ENCODE measurements at regions not wholly inside any gene's neighbourhood (a gene's known extent, or its start where the extent isn't known, plus 50 kb on each side); places are given as distances from the start of the nearest gene placed in this dataset.

DNA sequence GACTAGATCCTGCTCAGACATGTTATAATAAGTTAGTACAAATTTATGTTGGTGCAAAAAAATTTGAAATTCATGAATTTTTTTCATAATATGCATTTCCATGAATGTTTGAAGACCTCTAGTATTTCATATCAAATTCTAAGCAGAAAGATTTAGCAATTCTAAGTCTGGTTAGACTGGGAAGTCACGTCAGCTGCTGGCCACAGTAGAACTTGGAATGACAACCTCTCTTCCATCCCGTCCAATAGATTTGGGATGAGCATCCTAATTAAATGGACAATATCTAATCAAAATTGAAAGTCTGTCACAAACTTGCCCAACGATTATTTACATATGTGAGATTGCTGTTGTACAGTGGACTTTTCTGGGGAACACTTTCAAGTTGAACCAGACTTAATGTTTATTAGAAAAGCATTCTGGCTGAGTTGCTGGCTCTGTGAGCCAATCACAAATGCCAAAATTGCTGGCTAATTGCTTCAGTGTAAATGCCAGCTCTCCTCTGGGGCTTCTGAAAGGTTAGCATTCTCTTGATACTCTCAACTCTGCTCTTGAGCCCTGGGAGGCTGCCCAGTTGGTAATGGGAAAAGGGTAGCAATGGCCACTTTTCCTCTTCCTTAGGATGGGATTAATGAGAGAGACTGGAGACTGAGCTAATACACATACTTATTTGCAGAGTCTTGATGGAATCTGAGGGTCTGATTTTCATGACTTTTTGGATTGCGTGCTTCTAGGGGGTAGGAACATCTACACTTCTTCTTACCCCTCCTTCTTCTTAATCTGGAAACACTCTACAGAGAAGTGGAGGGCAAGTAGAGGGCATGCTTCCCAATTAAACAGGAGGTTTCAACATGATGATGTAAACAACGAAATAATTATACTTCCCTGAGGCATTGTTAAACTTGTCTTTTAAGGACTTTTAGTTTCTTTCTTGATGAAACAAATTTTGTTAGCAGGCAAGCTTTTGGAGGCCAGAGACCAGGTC, 253.5 kb downstream of the BAMBI start:
- DNase-seq: no peak

DNA sequence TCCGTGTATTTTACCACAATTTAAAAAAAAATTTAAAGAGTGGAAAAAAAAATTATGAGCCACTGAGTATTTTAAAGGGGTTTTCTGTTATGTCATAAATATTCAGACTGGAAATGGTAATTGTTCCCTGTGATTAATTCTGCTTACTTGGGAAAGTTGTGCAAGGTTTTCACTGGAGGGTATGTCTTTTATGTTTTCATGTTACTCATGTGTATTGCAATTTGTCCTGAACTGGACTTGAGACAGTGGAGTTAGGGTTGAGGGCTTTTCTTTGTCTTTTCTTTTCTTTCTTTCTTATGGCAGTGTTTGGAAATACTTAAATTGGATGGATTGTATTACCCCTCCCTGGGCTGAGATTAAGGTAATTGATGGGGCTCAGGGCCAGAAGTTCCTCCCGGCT, 257.7 kb downstream of the BAMBI start:
- DNase-seq: no peak

- no peak for DNase-seq
These were observed 260.6 kb downstream of the BAMBI start for GRCh38 chr10:28937959-28938358.

DNA sequence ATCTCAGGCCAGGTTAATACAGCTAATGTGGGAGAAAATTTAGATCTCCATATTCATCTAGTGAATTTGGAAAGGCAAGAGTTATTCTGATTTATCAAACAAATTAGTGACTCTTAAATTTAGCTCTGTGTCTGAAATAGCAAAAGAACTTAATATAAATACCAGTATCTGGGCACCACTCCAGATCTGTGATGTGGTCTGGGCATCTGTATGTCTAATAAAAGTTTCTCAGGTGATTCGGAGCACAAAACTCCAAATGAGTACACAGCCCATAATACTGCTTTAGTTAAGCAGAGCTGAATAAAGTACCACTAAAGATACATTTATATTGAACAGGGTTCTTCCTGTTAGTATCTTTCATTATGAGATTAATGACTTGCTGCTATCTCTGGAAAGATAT, 261.4 kb downstream of the BAMBI start:
- DNase-seq: no peak

GRCh38 chr10:28939281-28940157, 262.2 kb downstream of the BAMBI start:
- DNase-seq: no peak

GRCh38 chr10:28940158-28940888, 263.0 kb downstream of the BAMBI start:
- DNase-seq: no peak

GRCh38 chr10:28942012-28942411, 264.7 kb downstream of the BAMBI start:
- no peak for DNase-seq

DNA sequence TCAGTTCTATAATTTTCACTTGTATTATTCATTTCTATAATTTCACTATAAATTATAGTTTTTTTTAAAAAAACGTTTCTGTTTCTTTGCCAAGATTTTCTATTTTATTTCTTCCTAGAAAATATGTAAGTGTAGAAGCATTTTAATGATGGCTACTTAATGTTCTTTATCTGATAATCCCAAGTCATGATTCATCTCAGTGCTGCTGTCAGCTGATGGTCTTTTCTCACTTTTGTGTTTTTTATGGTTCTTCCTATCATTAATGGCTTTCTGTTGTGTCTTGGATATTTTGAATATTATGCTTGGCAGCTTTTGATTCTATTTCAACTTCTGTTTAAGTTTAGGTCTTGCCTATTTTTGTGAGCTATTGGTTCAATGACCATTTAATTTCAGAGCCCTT, 268.6 kb downstream of the BAMBI start:
- DNase-seq: no peak

GRCh38 chr10:28946479-28946878, 269.2 kb downstream of the BAMBI start:
- DNase-seq: no peak

- no peak for DNase-seq
These were observed 269.9 kb downstream of the BAMBI start for GRCh38 chr10:28947171-28947570.

DNA sequence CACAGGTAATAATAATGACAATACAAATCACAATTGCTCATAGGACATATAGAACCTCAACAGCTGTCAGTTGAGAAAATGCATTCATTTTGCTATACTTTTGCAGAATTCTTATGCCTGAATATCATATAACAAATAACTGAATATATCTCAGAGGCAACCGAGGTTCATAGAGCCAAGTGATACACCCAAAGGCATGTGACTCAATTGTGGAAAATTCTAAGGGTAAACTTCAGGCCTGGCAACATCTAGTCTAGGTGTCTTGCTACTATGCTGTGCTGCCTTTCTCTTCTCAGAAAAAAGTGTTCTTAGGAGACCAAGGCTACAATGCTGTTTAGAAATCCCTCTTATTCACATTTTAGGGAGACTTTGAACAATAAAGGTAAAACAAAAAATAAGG, 270.7 kb downstream of the BAMBI start:
- no peak for DNase-seq

DNA sequence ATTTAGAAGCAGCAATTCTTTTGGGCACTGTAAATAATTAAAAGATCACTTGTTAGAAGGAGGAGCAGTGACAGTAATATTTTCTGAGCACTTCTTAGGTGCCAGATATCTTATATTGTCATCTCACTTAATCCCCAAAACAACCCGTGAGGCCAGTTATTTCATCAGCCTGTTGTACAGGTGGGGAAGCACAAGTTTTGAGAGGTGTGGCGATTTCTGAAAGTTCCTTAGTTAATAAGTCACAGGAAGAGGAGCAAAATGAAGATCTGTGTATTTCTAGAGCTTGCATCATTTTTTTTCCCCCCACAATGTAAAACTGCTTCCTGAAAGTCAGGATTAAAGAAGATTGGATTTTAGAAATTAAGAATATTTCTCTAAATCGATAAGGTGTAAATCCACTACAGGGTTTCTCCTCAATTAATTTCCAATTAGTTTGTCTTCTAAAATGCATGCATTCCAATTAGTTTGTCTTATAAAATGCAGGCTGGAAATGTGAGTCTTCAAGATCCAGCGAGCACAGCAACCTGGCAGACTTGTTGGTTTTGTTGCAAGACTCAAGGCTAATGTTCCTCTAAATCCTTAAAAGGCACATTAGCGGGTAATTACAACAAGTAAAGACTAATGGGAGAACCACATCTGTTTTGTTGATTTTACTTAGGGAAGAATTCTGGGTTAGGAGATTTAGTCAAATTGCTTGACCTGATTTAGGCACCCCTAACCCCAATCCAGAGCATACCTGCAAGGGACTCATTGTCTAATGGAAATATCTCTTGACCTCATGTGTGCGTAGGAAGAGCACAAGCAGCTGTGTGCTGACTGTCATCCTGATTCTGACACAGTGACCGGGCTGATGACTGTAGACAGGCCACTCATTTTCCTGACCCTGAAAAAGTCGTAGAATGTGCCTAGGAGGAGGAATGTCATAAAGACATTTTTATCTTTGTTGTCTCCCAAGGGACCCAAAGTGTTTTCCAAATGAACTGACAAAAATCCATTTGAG, 272.0 kb downstream of the BAMBI start:
- DNase-seq: no peak

DNA sequence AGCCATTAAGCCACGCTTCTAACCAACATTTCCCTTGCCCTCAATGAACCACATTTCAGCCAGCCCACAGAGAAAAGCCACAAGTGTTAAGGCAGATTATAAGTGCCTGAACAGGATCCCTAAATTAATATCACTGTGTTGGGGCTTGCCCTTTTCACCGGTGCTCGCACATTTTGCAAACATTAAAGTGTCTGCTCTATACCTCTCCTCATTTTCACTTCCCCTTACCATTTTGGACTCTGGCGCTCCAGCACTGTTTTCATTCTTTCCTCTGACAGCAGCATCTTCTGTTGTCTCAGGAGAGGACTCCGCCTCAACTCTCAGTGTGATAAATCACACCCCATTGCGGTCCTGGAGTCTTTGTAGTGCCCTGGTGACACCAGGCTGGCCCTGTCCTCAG, 274.2 kb downstream of the BAMBI start:
- no peak for DNase-seq

DNA sequence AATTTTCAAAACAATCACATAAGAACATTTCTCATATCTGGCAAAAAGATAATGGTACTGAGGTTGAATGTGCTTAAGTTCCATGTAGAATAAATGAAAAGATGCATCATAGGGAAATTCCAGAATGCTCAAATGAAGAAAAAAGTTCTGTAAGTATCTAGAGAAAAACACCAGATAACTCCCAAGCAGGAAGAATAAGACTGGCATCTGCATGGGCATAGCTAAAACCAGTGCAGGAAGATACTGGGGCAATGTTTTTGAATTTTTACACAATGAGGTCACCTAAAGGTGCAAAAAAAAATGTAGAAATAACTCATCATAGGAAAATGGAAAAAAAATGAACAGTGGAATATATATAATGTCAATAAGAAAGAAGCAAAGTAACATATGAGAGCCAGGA, 275.2 kb downstream of the BAMBI start:
- no peak for DNase-seq

DNA sequence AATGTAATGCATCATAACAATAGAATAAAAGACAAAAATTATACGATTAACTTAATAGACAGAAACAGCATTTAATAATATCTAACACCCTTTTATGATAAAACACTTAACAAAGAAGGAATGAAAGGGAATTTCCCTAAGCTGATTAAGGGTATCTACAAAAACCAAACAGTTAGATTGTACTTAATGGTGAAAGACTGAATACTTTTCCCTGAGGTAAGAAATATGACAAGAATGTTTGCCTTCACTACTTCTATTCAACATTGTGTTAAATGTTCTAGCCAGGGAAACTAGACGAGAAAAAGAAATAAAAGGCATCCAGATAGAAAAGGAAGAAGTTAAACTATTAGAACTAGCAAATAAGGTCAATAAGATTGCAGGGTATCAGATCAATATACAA, 276.9 kb downstream of the BAMBI start:
- DNase-seq: no peak

- DNase-seq: no peak
These were observed 281.1 kb downstream of the BAMBI start for GRCh38 chr10:28958468-28958867.

- no peak for DNase-seq
These were observed 282.7 kb downstream of the BAMBI start for GRCh38 chr10:28959850-28960501.

DNA sequence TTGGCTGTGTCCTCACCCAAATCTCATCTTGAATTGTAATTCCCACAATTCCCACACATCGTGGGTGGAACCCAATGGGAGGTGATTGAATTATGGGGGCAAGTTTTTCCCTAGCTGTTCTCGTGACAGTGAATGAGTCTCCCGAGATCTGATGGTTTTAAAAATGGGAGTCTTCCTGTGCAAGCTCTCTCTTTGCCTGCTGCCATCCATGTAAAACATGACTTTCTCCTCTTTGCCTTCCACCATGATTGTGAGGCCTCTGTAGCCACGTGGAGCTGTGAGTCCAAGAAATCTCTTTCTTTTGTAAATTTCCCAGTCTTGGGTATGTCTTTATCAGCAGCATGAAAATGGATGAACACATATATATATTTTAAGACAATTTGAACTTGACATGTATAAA, 285.4 kb downstream of the BAMBI start:
- no peak for DNase-seq

- DNase-seq: no peak
These were observed 286.4 kb downstream of the BAMBI start for GRCh38 chr10:28963539-28964221.

- DNase-seq: no peak
These were observed 288.6 kb downstream of the BAMBI start for GRCh38 chr10:28965937-28966336.

- no peak for DNase-seq
These were observed 289.7 kb downstream of the BAMBI start for GRCh38 chr10:28967031-28967430.

Measured in stimulated activated CD4-positive, alpha-beta T cell treated with anti-CD3 and anti-CD28 coated beads, Interleukin-4, amount 100 ng/mL, for 24 hours (primary cell).